Tongue (tissue), 1 donor: ENCODE measurements at regions not wholly inside any gene's neighbourhood (a gene's known extent, or its start where the extent isn't known, plus 50 kb on each side); places are given as distances from the start of the nearest gene placed in this dataset.
A peak's percentile ranks its signal among the peaks of the same experiment; 100 is the strongest.

Experiments used
- DNase-seq: peaks from one replicate; pipeline ENCODE4 v3.0.0-alpha.2; 2015

DNA sequence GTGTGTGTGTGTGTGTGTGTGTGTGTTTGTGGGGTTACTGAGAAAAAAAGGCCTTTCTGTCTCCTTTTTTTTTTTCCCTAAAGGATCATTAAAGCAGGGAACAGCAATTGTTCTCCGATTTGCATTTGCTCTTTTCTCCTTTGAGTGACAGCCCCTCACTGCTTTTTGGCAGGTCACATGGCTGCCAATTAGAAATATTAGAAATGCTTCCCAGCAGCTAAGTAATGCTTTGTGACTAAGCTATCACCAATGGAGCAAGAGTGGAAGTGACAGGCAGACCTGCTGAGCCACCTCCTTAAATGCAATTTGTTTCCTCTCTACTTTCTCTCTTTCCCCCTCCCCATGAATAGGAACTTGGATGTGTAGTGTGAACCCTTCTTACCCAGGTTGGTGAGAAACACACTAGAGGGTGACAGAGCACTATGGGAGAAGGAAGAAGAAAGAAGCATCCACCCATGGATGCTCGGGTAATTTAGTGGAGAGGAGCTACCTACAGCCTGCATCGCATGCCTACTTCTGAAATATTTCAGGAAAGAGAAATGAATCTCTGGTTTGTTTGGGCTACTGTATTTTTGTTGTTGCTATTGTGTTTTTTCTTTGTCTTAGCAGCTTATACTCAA is 165.2 kb upstream of the PDZRN3 start:
- no peak for DNase-seq

DNA sequence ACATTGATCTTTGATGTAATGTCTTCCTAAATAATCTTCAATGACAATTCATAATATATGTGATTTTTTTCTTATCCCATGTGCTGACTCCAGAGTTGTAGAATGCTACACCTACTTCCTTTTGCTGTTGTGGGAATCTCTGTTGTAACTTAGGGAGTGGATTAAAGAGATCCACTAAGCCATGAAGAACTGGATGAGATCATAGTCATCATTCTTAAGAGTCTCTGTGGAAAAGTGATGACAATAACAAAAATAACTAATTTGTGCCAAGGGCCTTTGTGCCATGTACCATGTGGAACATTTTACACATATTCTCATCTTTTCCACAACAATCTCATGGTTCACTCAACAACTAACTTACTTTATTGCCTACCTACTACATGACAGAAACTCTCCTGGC is 162.9 kb upstream of the PDZRN3 start:
- DNase-seq, result no peak

DNA sequence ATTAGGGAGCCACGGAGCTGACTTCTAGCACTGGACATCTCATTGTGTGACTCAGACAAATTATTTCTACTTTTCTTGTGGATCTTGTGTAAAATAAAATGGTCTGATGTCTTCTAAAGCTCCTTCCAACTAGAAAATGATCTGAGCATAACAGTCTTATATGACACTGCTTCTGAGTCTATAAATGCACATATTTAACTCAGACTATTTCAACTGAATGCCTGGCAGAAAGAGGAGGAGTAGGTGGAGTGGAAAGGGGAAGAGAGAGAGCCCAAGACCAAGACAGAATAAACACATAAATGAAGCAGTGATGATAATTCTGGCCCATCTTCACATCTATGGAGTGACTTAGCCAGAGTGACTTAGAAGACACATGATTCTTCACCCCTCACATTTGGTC is 162.3 kb upstream of the PDZRN3 start:
- DNase-seq, result no peak

DNA sequence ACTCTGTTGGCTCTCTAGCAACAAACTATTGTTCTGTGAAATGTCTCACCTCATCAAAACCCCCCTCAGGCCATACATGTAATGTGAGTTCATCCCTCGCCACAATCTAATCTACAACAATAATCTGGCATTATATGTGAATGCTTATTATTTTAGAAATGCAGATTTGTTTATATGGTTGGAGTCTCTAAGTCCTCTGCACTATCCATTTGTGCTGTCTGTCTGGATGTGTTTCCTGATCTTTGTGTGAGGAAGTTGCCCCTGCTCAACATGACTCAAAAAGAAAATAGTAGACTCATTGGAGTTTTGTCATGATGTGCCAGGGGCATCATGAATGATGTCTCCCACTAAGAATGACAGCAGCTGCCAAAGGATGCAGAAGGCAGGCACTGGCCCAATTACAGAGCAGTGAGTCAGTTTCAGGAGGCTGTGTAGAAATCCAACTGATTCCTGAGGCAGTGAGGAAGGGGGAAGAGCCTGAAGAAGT is 161.6 kb upstream of the PDZRN3 start:
- no peak for DNase-seq

DNA sequence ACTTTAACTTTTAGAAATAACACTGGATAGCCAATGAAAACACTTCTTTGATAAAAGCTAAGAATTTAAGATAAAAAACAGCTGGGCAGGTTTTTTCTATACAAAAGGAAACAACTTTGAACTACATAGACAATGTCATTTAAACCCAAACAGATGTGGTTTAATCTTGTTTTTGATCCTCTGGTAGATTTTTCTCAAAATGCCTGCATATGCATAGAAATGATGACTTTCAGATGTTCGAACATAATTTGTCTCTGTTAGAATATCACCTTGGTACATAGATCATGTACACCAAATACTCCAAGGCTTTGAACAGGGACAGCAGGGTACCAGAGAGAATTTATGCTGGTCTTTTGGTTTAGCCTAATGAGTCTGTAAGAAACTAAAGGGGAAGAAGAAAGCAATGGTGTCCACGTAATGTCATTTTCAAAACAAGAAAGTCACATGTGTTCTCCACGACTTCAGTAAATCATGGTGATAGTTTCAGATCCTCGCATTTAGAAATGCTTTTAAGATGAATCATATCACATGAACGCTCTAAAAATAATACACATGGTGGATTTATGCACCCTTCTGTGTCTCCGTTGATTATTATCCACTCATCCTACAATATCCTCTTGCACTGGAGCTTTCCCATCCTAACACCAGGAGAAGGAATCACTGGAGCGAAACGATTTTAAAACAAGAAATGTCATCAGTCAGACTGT is 160.1 kb upstream of the PDZRN3 start:
- DNase-seq, result no peak

DNA sequence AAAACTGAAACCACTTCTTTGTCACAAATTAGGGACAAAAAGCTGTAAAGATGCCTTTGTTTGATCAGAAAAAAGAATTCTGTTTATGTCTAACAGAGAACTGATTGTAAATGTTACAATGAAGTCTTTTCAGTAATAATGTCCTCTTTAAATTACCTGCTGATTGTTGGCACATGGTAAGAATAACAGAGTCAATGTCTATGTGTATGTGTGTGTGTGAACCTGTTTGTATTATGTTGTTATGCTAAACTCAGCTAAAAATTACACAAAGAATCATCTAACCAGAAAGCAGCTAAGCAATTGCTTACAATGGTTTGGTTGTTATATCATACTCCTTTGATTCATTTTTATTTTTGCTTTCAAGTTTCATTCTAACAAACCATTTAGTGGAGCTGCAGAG is 159.1 kb upstream of the PDZRN3 start:
- no peak for DNase-seq

DNA sequence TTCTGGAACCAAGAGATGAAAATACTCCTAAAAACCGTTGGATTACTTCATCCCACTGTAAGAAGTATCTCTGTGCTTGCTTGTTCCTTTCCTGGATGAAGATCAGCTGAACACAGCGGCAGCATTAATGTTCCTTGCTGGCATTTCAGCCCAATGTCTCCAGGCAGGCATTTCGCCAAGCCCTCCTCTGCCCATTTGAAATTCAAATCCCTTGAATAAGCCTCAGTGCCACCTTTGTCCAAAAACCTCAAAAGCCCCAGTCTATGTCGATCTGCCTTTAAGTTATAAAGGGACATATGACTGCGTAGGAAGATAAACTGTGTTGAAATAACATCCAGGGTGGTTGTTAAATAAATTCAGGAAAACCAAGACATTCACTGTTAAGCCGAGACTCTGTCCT is 156.8 kb upstream of the PDZRN3 start:
- peak; percentile 33 for DNase-seq

DNA sequence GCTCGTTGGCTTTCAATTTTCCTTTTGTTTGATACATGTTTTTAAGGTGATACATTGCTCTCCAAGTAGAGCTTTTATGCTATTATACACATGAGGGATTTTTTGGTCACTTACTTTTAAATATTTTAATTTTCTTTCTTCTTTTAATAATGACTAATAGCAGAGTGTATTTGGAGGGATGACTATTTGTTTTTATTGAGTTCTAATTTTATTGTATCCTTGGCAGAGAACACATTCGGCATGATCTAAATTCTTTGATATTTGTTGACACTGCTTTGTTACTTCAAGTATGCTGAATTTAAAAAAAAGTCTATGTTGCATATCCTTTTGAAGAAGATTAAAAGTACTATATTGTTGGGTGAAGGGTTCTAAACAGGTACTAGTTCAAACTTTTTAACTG is 149.9 kb upstream of the PDZRN3 start:
- no peak for DNase-seq

DNA sequence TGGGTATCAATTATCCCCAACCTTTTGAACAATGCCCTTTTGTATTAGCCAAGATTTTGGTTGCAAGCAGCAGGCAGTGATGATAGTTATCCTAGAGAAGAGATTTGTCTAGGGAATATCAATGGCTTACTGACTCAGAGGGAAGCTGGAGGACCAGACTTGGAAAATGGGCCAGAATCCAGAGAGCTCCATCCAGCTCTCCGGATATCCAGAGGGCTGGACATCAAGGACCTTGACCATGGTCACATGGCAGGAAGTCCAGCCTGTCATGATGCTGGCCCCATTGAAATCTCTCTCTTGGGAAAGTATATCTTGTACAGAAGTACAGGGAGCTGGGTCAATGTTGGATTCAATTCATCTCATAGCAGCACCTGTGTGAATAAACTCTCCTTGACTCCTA is 148.5 kb upstream of the PDZRN3 start:
- DNase-seq, result peak; percentile 62

DNA sequence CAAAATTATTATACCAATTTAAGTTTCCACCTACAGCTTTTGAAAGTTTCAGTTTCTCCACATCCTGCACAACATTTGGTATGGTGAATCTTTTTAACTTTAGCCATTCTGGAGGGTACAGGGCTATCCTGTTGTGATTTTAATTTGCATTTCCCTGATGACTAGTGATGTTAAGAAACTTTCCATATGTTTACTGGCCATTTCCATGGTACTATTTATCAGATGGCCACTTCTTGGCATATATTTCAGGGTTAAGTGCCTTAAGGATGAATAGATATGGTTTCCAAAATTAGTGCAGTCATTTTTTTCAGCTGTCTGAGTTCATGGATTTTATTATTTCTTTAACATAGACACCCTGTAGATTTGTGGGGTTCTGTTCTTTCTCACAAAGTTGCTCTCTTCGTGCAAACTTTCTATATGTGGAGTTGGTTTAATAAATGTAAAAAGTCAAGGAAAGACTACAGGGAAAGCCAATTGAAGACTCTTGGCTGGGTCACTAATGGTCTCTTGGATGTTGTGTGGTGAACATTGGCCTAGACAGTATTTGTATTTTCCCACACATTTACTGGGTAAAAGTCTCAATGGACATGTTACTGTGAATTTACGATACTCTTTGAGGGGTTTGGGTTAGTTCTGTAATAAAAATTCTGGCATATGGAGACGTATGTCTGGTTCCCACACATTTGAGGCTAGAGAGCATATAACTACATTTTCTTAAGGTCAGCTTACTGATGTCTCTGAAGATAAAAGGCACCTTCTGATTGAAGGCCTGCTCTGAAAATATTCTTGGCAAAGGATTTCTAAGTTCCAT is 147.5 kb upstream of the PDZRN3 start:
- peak; percentile 70 for DNase-seq

DNA sequence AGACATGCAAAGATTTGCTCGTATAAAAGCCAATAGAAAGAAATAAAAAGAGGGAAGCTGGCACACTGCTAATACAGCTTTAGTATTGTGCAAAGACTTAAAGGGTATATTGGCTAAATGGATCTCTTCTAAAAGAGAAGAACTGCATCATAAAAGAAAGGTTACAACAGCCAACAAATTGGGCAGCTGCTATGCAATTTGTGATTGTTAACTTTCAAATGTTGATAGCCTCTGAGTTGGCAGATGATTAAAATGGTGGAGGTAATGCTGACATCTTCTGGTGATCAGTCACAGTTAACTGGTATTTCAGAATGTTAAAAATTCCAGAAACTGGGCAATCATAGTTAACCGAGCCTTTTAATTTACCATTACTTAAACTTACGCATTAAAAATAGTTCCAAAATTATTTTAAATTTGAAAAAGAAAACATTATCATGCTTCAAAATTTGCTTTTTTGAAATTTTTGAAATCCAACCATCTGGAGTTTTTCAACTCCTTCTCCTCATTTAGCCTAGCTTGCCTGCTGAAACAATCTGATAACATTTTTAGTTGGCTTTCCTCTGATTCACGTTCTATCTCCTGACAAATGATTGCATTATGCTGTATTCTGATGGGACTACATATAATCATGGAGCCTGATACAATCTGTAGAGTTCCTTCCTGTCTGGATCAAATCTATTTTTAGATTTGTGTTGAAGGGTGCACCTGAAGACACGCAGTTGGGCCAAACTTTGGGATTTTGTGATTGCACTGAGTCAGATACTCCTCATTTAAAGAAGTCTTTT is 144.0 kb upstream of the PDZRN3 start:
- DNase-seq, result peak; percentile 24

DNA sequence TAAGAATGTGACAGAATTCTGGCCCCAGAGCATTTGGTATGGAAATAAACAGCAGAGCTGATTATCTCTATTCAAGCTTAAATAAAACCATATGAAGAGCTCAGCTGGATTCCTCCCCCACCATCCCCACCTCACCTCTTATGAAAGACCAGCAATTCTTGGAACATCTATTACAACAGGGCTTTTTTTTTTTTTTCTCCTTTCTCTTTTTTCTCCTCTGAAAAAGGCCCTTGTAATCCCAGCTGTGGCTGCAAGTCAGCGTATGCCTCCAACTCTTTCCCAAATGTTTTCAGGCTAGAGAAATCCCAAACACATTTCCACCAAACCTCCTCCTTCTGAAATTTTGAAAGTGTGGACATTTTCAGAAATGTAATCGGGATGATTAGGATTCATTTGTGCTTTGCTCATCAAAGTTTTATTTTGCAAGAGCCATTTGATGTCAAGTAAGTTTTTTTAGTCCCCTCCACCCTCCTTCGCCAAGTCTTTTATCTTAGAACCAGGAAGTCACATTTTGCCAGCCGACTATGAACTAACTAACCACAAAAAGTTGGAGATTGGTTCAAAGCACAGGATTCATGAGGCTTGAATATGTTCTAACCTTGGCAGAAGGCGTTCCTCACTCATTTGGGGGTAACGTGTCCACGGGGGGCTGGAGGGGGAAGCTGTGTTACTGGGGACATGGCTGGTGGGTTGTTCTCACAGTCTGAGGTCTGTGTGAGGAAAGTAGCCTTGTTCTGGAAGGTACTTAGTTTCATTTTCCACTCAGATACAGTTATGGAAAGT is 142.0 kb upstream of the PDZRN3 start:
- peak; percentile 81 for DNase-seq

DNA sequence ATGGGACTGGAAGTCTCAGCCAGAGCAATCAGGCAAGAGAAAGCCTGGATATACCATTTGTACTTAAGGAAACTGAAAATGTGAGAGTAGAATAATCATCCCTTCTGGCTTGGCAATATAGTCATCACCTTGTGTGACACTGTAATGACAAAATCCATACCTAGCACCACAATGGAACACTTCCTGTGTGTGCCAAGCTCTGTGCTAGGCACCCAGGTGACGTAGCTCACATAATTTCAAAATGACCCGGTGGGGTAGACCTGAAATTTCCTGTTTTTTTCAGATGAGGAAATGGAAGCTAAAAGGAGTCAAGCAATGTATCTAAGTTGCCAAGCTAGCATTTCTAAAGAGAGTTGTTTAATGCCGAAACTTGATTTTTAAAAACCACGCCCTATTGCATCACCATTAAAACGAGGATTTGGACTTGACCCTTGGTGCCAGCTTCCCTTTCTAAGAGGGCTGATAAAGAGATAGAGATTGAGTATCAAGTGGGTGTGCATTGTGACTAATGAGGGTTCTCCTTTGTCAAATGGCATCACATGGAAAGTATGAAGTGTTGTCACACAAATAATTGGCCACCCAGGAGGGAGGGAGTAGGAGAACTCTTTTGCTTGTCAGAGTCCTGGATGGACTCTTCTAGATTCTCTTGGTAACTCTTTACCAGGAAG is 141.3 kb upstream of the PDZRN3 start:
- DNase-seq, result no peak

DNA sequence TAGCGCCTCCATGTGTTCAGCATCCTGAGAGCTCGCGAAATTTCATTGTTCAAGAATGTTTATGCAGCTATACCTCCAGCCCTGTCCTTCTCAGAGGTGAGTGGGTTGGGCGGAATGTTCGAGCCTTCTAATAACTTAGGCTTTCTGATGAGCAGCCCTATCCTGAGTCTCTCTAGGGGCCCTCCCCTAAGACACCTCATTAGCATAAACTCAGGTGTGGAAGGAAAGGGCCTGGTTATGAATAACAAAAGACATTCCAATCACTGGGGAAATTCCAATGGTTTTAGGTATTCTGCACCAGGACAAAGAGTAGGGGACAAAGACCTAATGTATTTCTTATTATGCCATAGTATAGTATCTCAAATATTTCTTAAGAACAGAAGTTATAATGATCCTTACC is 138.1 kb upstream of the PDZRN3 start:
- DNase-seq, result no peak

DNA sequence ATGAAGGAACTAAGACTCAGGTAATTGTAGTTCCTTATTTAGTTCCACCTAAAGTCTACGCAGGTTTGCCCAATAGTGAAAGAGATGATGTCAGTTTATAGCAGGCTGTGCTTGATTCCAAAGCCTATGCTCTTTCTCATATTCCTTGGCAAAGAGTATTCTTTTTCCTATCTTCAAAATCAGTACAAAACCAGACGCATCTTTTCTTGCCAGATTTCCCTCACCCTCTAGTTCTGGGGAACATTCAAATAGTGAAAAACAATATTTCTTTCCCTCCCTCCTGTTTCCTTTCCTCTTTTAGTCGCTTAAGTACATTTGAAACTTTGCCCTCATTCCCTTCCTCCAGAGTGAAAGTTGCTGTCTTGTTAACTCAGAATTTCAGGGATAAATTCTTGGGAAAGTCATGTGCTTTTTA is 134.6 kb upstream of the PDZRN3 start:
- peak; percentile 77 for DNase-seq

DNA sequence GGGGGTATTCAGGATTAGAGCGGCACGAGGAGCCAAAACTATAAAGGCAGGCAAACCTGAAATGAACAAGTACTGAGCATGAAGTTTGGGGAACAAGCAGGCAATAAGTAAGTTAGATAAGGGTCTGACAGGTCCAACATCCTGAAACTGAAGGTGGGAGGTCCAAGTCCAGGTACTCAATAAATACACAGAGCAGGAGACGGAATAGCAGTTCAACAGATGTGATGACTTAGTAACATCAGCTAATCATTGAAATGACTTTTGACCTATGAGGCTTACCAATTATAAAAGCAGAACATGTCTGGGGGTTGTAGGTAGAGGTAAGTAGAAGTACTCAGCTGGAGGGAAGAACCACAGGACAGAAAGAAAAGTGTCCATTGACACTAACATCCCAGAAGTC is 132.8 kb upstream of the PDZRN3 start:
- DNase-seq, result no peak

DNA sequence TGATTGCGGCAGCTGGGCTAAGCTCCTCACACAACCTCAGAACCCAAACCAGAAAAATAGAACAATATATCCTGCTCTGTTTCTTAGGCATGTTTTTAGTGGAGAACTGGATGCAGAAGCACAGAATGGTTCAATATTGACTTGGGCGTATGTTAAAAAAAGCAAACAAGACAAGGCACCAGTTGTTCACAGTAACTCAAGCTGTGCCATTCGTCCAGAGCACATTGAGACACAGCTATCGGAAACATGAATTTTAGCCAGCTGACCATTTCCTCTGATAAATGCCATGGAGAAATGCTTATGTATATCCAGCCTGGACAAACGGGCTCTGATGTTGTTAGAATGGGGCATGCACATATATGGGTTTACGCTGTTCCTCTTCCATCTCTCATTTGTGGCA is 129.2 kb upstream of the PDZRN3 start:
- DNase-seq, result no peak

DNA sequence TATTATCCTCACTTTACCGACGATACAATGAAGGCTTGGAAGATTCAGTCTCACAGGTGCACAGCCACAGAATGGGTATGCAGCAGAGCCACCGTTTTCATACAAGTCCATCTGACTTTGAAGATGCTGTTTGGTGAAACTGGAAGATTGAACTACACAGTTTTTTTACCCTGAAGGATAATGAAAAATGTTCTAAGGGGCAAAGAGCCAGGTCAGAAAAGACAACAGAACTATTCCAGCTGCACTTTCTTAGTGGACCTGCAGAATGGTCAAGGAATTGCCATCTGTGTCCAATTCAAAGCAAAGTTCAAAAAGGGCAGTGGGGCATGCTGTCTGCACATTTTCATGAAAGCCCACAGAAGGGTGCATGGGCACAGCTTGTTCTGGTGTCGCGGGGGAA is 127.6 kb upstream of the PDZRN3 start:
- no peak for DNase-seq

DNA sequence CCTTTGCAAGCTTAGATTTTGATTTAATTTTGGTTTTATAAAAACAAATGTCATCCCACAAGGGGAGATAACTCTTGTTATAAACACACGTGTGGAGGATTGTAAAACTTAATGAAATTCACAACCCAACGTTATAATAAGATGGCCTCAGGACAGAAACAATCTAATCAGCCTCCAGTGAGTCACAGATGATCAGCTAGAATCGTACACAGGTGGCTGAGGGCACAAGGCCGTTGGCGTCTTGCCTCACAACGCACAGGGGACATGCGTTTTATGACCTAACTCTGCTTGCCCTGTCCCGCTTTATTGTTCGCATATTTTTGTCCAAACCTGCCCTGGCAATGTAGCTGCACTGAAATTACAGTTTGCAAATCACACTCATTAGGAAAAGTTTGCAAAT is 121.9 kb upstream of the PDZRN3 start:
- peak; percentile 64 for DNase-seq

DNA sequence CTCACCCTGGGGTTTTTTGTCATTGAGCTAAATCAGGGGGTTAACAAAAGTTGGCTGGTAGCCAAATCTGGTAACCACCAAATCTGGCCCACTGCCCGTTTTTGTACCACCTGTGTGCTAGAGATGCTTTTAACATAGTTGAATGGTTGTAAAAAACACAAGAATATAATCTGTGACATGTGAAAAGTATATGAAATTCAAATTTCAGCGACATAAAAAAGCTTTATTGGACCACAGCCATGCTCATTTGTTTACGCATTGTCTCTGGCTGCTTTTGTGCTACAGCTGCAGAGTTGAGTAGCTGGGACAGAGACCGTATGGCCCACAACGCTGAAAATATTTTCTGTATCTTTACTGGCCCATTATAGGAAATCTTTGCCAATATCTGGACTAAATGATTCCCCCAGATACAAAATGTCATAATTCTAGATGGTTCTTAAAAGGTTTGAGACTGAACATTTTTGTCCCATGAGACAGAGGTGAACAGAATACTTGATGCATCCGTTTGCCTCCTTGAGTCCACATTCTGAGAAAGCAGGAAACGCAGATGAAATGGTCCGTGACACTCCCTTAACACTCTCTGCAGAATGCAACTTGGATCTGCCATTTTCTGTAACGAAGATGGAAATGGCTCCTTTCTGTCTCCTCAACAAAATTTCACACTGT is 120.9 kb upstream of the PDZRN3 start:
- peak; percentile 85 for DNase-seq

DNA sequence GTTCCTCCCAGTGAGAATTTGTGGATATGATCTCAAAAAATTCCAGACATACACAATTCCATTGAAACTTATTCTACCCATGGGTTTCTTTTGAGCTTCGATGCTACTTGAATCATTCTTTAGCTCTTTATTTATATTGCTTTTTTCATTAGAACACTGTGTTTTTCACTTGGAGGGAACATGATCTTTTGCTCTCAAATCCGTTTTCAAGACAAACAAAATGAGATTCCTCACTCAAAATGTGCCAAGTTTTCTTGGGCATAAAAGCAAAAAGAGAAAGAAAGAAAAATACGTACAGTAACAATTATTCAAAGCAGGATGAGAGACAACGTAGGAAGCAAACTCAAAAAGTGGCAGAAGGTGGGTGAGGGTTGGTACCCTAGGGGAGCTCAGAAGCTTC is 118.8 kb upstream of the PDZRN3 start:
- DNase-seq, result no peak
